ENCODE measurements at regions not wholly inside any gene's neighbourhood (a gene's known extent, or its start where the extent isn't known, plus 50 kb on each side); places are given as distances from the start of the nearest gene placed in this dataset.

DNA sequence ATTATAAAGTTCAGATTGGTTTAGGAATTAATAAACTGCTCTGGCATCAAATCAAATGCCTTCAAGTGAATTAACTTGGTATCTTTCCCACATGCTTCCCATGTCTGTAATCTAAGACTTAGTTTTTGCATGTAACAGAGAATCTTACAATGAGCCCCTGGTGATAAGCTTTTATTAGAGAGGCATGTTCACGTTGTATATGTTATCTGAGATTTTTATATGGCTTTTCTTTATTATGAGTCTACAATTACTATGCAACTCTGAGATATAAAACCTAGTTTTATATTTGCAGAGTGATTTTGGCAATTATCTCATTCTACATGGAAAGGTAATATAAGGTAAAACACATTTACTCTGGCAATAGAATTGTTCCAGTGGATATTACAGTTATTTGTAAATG is 1578.4 kb upstream of the IGFBP7 start:
- no peak for DNase-seq (ENCODE audit: low read depth)

DNA sequence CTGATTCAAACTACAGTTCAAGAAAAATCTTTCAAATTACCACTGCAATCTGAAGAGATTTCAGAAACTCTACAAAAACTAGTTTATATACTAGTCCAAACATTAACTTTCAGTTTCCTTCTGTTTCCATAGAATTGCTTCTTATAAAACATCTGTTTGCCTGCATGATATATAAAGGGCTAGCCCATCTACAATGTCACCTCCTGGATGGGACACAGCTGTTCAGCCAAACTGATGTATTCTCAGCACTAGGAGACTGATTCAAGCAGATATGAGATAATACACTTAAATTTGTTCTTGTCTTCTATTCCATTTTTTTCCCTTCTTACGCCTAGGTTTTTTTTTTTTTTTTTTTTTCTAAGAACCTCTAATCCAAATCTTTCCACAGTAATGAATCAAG is 1569.7 kb upstream of the IGFBP7 start:
- DNase-seq (ENCODE audit: low read depth): no peak

GRCh38 chr4:58679051-58679450 is 1568.9 kb upstream of the IGFBP7 start:
- DNase-seq (ENCODE audit: low read depth): no peak

- no peak for DNase-seq (ENCODE audit: low read depth)
Observed at GRCh38 chr4:58669783-58670182, 1559.6 kb upstream of the IGFBP7 start.

DNA sequence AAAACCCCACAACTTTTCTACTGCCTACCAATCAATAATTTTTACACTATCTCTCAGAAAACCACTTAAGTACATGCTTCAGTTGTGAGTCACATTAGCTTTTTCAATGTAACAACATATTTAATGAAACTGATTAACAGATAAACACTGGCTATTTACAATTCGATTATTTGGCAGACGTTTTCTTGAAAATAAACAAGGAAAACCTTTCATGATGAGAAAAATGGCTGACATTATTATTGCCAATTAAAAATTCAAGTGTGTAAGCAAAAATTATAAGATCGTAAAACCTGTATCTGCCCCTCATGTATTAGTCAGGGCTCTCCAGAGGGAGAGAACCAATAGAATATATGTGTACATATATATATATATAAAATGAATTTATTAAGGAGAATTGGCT is 1555.5 kb upstream of the IGFBP7 start:
- DNase-seq (ENCODE audit: low read depth): no peak

GRCh38 chr4:58658701-58659100 is 1548.5 kb upstream of the IGFBP7 start:
- DNase-seq (ENCODE audit: low read depth): no peak

DNA sequence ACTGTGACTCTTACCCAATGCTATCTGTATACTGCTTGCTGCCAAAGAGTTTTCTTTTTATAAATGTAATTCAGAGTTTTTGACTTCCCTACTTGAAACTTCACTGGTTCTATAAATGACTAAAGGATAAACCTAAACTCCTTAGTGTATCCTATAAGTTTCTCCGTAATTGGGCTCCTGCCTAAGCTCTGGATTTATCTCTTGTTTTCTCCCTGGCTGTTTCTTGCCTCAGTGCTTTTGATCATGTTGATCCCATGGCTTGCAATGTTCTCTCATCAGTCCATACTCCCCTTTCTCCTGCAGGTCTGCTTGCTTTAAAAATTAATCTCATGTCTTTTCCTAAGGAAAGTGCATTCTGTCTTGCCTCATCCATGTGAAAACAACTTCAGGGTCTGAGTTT is 1543.1 kb upstream of the IGFBP7 start:
- no peak for DNase-seq (ENCODE audit: low read depth)

GRCh38 chr4:58649226-58649625 is 1539.0 kb upstream of the IGFBP7 start:
- no peak for DNase-seq (ENCODE audit: low read depth)

DNA sequence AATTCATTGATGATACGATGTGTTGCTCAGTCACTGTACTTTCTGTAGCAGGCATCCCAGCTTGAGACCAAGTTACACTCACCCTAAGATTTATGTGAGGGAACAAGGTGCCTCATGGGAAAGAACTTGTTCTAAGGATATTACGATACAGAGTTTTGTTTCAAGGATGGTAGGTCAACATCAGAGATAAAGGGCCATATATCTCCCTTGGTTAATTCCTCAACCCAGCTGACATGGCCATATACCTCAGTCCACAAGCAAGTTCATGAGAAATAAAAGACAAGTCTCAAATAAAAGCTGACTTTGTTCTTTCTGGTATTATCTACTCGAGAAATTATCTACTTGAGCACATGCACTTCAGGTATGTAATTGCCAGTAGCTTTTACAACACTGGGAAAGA is 1535.9 kb upstream of the IGFBP7 start:
- no peak for DNase-seq (ENCODE audit: low read depth)

DNA sequence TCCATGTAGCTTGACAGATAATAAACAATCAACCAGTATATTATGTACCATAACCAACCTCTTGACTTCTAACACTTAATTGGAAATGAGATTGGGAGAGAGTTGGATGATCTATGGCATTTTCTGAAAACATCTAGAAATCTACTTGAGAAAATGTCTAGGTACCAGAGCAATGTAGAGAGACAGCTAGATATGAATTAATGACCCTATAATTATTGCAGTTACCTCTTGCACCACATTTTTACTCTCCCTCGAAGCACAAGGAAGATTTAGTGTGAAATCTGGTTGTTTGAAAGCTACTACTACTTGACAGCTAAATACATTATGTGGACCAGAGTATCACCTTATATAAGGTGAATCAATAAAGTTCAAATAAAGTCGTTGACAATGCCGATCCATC is 1534.4 kb upstream of the IGFBP7 start:
- DNase-seq (ENCODE audit: low read depth): no peak

GRCh38 chr4:58636381-58636780 is 1526.2 kb upstream of the IGFBP7 start:
- DNase-seq (ENCODE audit: low read depth): no peak

DNA sequence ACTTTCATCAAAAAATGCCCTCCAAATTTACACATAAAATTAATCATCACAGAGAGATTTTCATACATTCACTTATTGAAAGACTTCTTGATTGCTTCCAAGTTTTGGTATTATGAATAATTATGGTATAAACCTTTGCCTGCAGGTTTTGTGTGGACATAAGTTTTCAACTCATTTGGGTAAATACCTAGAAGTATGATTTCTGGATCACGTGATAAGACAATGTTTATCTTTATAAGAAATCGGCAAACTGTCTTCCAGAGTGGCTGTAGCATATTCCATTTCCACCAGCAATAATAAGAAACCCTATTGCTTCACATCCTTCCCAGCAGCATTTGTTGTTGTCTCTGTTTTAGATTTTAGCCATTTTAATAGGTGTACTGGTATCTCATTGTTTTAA is 1507.0 kb upstream of the IGFBP7 start:
- no peak for DNase-seq (ENCODE audit: low read depth)

DNA sequence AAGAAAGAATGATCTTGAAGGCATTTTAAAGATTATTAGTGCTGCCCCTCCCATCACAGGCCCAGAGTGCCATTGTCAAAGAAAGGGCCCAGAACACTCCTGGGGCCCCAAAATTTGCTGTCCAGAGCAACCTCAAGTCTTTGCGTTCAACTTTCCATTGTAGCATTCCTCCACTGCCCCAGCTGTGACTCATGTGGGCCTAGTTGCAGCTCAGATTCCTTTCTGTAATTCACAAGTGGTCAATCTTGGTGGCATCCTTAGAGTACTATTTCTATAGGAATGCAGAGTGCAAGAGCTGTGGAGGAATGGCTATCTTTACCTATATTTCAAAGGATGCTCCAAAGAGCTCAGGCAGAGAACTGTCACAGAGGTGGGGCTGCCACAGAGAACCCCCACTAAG is 1500.8 kb upstream of the IGFBP7 start:
- no peak for DNase-seq (ENCODE audit: low read depth)

DNA sequence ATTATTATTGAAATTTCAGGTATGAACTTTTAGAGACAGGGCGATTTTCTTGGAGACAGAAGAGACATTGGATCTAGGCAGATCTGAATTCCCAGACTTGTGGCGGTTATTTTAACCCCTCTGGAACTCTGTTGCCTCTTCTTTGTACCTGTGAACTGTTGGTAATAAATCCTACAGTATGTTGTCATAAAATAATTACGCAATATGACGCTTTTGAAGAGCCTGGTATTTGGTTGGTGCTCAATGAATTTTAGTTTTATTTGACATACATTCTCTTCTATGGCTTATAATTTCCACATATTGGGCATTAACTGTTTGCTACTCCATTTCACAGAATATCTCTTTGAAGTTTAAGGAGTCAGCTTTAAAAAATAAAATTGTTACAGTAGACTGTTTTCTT is 1496.1 kb upstream of the IGFBP7 start:
- DNase-seq (ENCODE audit: low read depth): no peak

DNA sequence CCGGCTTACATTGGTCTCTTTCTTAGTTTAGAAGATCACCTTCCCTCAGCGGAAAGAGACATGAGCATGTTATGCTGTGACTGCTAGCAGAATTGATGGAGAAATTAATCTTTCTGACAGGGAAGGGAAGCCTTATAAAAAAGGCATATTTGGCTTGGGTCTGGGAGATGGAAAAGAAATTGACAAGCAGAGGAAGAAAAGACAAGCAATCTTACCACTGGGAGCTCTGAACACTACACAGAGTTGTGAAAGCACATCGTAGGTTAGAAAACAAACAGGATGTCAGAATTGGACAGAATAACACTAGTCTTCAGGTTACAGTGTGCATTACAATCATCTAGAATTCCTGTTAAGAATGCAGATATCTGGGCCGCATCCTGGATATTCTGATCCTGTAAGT is 1493.8 kb upstream of the IGFBP7 start:
- DNase-seq (ENCODE audit: low read depth): no peak

DNA sequence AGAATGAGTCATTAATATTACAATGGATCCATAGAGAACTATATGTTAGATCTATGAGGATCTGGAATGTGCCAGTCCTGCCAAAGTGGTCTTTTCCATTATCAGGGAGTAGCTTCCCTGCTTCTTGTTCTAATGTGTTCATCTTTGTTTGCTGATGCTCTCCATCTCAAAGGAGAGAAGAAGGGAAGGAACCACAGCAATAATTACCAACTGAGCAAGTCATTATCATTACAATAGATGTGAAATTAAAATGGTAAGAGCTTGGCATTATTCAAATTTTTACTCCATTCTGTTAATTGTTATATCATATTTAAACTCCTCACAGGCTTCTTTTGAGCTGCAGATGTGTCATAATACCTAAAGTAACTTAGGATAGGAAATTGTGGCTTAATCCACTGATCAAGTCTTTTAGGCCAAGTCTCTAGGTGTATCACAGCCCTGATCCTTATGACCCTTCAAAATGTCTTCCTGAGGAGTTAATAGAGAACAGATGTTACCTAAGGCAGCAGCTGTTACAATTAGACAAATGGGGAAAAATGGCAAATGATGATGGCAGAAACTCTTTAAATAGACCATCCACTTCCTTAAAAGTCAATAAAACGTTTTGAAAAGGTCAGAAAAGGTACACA is 1492.7 kb upstream of the IGFBP7 start:
- no peak for DNase-seq (ENCODE audit: low read depth)

DNA sequence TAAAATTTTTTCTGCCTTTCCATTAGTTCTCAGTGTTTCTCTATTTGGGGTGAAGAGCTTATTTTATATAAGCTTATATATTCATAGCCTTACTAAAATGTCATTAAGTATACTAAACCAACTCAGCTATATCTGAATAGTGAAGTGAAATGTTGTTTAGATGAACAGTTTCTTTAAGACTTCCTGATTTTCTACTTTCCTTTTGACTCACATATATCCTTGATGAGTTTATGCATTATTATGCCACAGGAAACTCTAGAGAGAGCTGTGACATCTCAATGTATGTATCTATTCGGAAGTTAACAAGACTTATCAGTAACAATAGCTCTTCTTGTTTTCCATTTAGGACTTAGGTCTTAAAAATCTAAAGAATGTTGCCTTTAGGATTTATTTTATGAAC is 1491.8 kb upstream of the IGFBP7 start:
- no peak for DNase-seq (ENCODE audit: low read depth)

- DNase-seq (ENCODE audit: low read depth): no peak
Observed at GRCh38 chr4:58600290-58600689, 1490.1 kb upstream of the IGFBP7 start.

GRCh38 chr4:58590722-58591121 is 1480.5 kb upstream of the IGFBP7 start:
- DNase-seq (ENCODE audit: low read depth): no peak

GRCh38 chr4:58587856-58588255 is 1477.7 kb upstream of the IGFBP7 start:
- DNase-seq (ENCODE audit: low read depth): no peak

GRCh38 chr4:58566260-58566659 is 1456.1 kb upstream of the IGFBP7 start:
- no peak for DNase-seq (ENCODE audit: low read depth)

- no peak for DNase-seq (ENCODE audit: low read depth)
Observed at GRCh38 chr4:58564695-58565475, 1454.7 kb upstream of the IGFBP7 start.

DNA sequence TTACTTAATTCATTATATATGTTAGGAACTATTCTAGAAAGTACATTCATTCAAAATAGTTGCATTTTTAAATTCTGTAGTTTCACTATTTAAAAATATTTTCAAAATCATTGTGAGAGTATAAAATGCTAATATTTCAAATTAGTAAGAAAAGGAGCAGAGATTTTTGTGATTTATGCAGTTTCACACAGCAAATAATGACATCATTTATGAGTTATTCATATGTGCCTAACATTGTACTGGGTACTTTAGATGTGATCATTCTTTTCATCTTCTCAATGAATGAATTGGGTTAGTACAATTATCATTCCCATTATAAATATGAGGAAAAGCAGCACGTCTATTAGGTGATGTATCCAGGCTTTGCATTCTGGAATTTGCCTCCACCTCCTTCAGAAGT is 1451.0 kb upstream of the IGFBP7 start:
- DNase-seq (ENCODE audit: low read depth): no peak

DNA sequence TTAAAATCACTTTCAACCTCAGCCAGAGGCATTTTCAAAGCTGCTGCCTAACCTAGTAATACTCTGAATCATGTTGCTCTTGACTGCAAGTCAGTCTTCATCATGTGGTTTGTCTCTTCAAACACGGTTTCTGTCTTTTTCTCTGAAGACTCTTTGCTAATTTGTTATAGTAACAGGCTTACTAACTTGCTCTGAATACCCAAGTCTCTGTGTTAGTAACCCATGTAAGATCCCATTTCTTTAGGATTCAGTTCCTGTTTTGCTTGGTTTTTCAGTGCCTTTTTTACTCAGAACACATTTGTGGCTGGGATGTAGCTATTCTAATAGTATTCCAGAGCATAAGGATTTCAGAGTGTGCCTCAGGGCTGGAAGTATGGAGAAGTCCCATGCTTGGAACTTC is 1450.6 kb upstream of the IGFBP7 start:
- DNase-seq (ENCODE audit: low read depth): no peak
